RKO (cell line): ENCODE measurements at regions not wholly inside any gene's neighbourhood (a gene's known extent, or its start where the extent isn't known, plus 50 kb on each side); places are given as distances from the start of the nearest gene placed in this dataset.
"Not testable (repeated sequence)": the region's sequence is repeated elsewhere in the genome, so short reads cannot be mapped to it uniquely, and the experiment has no call there.

Experiments used
- DNase-seq: peaks from one replicate; pipeline ENCODE4 v3.0.0-alpha.2; 2016; ENCODE audit warnings: low spot score

GRCh38 chr18:4765401-4765800 is 310.3 kb upstream of the DLGAP1 start:
- DNase-seq: no peak

GRCh38 chr18:4762330-4762729 is 307.2 kb upstream of the DLGAP1 start:
- no peak for DNase-seq

GRCh38 chr18:4758980-4759379 is 303.9 kb upstream of the DLGAP1 start:
- no peak for DNase-seq

GRCh38 chr18:4755848-4756247 is 300.7 kb upstream of the DLGAP1 start:
- DNase-seq: no peak

GRCh38 chr18:4753151-4753550 is 298.0 kb upstream of the DLGAP1 start:
- not testable (repeated sequence) for DNase-seq

- no peak for DNase-seq
These were observed 296.4 kb upstream of the DLGAP1 start for GRCh38 chr18:4751523-4751922.

GRCh38 chr18:4750393-4751346 is 295.6 kb upstream of the DLGAP1 start:
- no peak for DNase-seq

- no peak for DNase-seq
These were observed 293.9 kb upstream of the DLGAP1 start for GRCh38 chr18:4748975-4749374.

- DNase-seq: no peak
These were observed 279.8 kb upstream of the DLGAP1 start for GRCh38 chr18:4734903-4735302.

- no peak for DNase-seq
These were observed 278.9 kb upstream of the DLGAP1 start for GRCh38 chr18:4734021-4734420.

- DNase-seq: no peak
These were observed 266.4 kb upstream of the DLGAP1 start for GRCh38 chr18:4721545-4721944.

- DNase-seq: no peak
These were observed 265.4 kb upstream of the DLGAP1 start for GRCh38 chr18:4720518-4720917.

- no peak for DNase-seq
These were observed 250.8 kb upstream of the DLGAP1 start for GRCh38 chr18:4705894-4706293.

GRCh38 chr18:4704781-4705180 is 249.7 kb upstream of the DLGAP1 start:
- no peak for DNase-seq

- DNase-seq: no peak
These were observed 236.7 kb upstream of the DLGAP1 start for GRCh38 chr18:4691836-4692235.

- not testable (repeated sequence) for DNase-seq
These were observed 223.6 kb upstream of the DLGAP1 start for GRCh38 chr18:4678685-4679084.

GRCh38 chr18:4677006-4677405 is 221.9 kb upstream of the DLGAP1 start:
- DNase-seq: no peak

- no peak for DNase-seq
These were observed 217.1 kb upstream of the DLGAP1 start for GRCh38 chr18:4672162-4672561.

- DNase-seq: no peak
These were observed 203.7 kb upstream of the DLGAP1 start for GRCh38 chr18:4658804-4659203.

GRCh38 chr18:4653418-4653817 is 198.3 kb upstream of the DLGAP1 start:
- DNase-seq: no peak

- no peak for DNase-seq
These were observed 186.8 kb upstream of the DLGAP1 start for GRCh38 chr18:4641771-4642368.

GRCh38 chr18:4640349-4641012 is 185.4 kb upstream of the DLGAP1 start:
- no peak for DNase-seq
